HepG2 (cell line): ENCODE measurements at regions not wholly inside any gene's neighbourhood (a gene's known extent, or its start where the extent isn't known, plus 50 kb on each side); places are given as distances from the start of the nearest gene placed in this dataset.

ENCODE experiments used
- ATAC-seq: fragments of 200-7000 bp; cut with Tn5 transposase; 3 replicates; pipeline ENCODE4 v1.9.1; 2020; ENCODE audit warnings: mild to moderate bottlenecking, moderate library complexity
- BruUV-seq: library from RNA; stranded (reverse); fragments of 400-500 nt; replicated peaks from 2 replicates; lab custom pipeline; 2021; lab: Mats Ljungman, UMichigan
- CTCF ChIA-PET: fragments of 300-600 bp; formaldehyde crosslinking; extraction: SDS; loops from one replicate; lab custom pipeline; 2021; ENCODE audit warnings: low total read pairs, inconsistent platforms, low intra/inter-chr PET ratio; lab: Yijun Ruan, JAX
- POLR2A ChIA-PET: fragments of 350-600 bp; sonication (Branson Sonifier 250); formaldehyde crosslinking; loops from one replicate; lab custom pipeline; 2020; ENCODE audit warnings: antibody characterized with exemption, inconsistent platforms; lab: Yijun Ruan, JAX
- DNase-seq: peaks from one replicate; pipeline ENCODE4 v3.0.0-alpha.2; 2015; ENCODE audit warnings: low spot score
- FAIRE-seq: peaks from 3 replicates; lab custom pipeline; 2011; peaks lifted over from hg19 to GRCh38; lab: Jason Lieb, UNC
- H2AFZ ChIP-seq: one replicate; pipeline ENCODE4 v1.6.1; 2011; ENCODE audit warnings: low read length, inconsistent platforms
- H3K27ac ChIP-seq: fragments of 300-600 bp; 3 replicates; pipeline ENCODE4 v1.8.0; 2011; ENCODE audit warnings: mixed run types, mild to moderate bottlenecking, mixed read lengths, low read length, inconsistent platforms; ENCODE audit not compliant: insufficient read depth; ENCODE audit errors: extremely low read length
- H3K27me3 ChIP-seq, 2 experiments: fragments of 200-600 bp in 1 of 2; 2 replicates in 1 of 2; 3 replicates in 1 of 2; pipeline versions ENCODE4 v1.6.0 to v1.8.0; 2011; ENCODE audit warnings: low read length in 2 of 2, mild to moderate bottlenecking in 2 of 2, moderate library complexity in 2 of 2, inconsistent platforms in 1 of 2; ENCODE audit not compliant: insufficient read depth in 2 of 2, control insufficient read depth in 1 of 2
- H3K36me3 ChIP-seq, 2 experiments: fragments of 200-600 bp in 1 of 2; replicated peaks in 1 of 2; 2 replicates in 1 of 2; 3 replicates in 1 of 2; pipeline versions ENCODE4 v1.5.1 to v1.8.0; 2011; ENCODE audit warnings: low read length in 2 of 2, inconsistent platforms in 1 of 2; ENCODE audit not compliant: insufficient read depth in 2 of 2, control insufficient read depth in 1 of 2
- H3K4me1 ChIP-seq: 2 replicates; pipeline ENCODE4 v1.5.1; 2012; ENCODE audit warnings: low read length, inconsistent platforms; ENCODE audit not compliant: insufficient read depth
- H3K4me2 ChIP-seq: 2 replicates; pipeline ENCODE4 v1.6.0; 2011; ENCODE audit warnings: low read depth, low read length, inconsistent platforms
- H3K4me3 ChIP-seq, 3 experiments: fragments of 200-600 bp in 1 of 3; sonication (generic), shearing (Covaris generic) in 1 of 3; replicated peaks in 1 of 3; 2 replicates each; pipeline ENCODE4 v1.5.1; 2011 to 2016; ENCODE audit warnings: low read length in 3 of 3, inconsistent platforms in 2 of 3, low read depth in 2 of 3, mild to moderate bottlenecking in 2 of 3, control low read depth in 1 of 3, mixed read lengths in 1 of 3; ENCODE audit not compliant: insufficient read depth in 1 of 3
- H3K79me2 ChIP-seq: one replicate; pipeline ENCODE4 v1.6.1; 2011; ENCODE audit warnings: low read length, inconsistent platforms; ENCODE audit not compliant: insufficient read depth
- H3K9ac ChIP-seq: 2 replicates; pipeline ENCODE4 v1.6.0; 2011; ENCODE audit warnings: mild to moderate bottlenecking, low read depth, low read length, inconsistent platforms; ENCODE audit not compliant: insufficient read depth
- H3K9me3 ChIP-seq: 2 replicates; pipeline ENCODE4 v1.5.1; 2012; ENCODE audit warnings: mild to moderate bottlenecking, low read length
- H4K20me1 ChIP-seq: 2 replicates; pipeline ENCODE4 v1.6.0; 2011; ENCODE audit warnings: inconsistent platforms, mild to moderate bottlenecking, low read length, moderate library complexity; ENCODE audit not compliant: insufficient read depth
- AKNA ChIP-seq: sonication (generic); formaldehyde crosslinking; IDR thresholded peaks from 2 replicates; pipeline ENCODE4 v1.4.0; 2020; ENCODE audit warnings: missing genetic modification reagents, borderline replicate concordance
- GLI4 ChIP-seq: sonication (generic); formaldehyde crosslinking; IDR thresholded peaks from 2 replicates; pipeline ENCODE4 v1.5.1; 2020; ENCODE audit warnings: missing genetic modification reagents, mild to moderate bottlenecking, moderate library complexity, borderline replicate concordance
- MYNN ChIP-seq: sonication (generic); formaldehyde crosslinking; IDR thresholded peaks from 2 replicates; pipeline ENCODE4 v1.4.0; 2020; ENCODE audit warnings: mild to moderate bottlenecking, low read depth, missing genetic modification reagents
- ZEB1 ChIP-seq: IDR thresholded peaks from 2 replicates; pipeline ENCODE4 v1.6.1; 2012; ENCODE audit warnings: mild to moderate bottlenecking, low read depth, inconsistent platforms; ENCODE audit not compliant: insufficient replicate concordance
- WGBS: methylation state at CpG from one replicate; pipeline ENCODE4 v1.1.6; 2017; ENCODE audit warnings: low lambda C conversion rate; 5-methylcytosine and 5-hydroxymethylcytosine counted together
- in situ Hi-C: cut with HindIII; loops from 2 replicates; pipeline ENCODE4 v1.10.0; 2017; ENCODE audit warnings: low pct_unique_long_range_greater_than_20kb; ENCODE audit not compliant: extremely low pct_ligation_motif_present
- intact Hi-C: fragments of 100-400 bp; cut with micrococcal nuclease; formaldehyde crosslinking; loops from one replicate; pipeline ENCODE4 v1.10.0; 2022; ENCODE audit not compliant: unreplicated experiment

- in situ Hi-C loops = no loop called here
- 0% methylated on average over 1 of the region's 1 CpG for WGBS
- no peak overlapping the region for H3K4me3 ChIP-seq
- no peaks in the 10 kb centered on the region for H3K9me3 ChIP-seq
- H3K79me2 ChIP-seq = no peaks in the 10 kb centered on the region
- H3K4me2 ChIP-seq = no peak overlapping the region
- ATAC-seq = no peak
- H3K4me1 ChIP-seq = no peaks in the 10 kb centered on the region
- no TSS peak for BruUV-seq
- H3K36me3 ChIP-seq = no peaks in the 10 kb centered on the region
- no peak for DNase-seq
- ChIA-PET CTCF (no interaction called here), POLR2A (no interaction called here)
- H2AFZ ChIP-seq = no peak overlapping the region
- H3K27me3 ChIP-seq = no peaks in the 10 kb centered on the region
- no peak overlapping the region for H3K27ac ChIP-seq
- no peaks in the 10 kb centered on the region for H4K20me1 ChIP-seq
- TF ChIP-seq GLI4 (CRISPR knock-in tag) = no peak
- TF ChIP-seq ZEB1 = no peak
- no peak for TF ChIP-seq AKNA (CRISPR knock-in tag)
- TF ChIP-seq MYNN (CRISPR knock-in tag) = no peak
- no peak for FAIRE-seq
- intact Hi-C loops = no loop called here
- H3K9ac ChIP-seq = no peak overlapping the region
Observed at GRCh38 chr3:181363231-181363630, 348.5 kb upstream of the SOX2 start.
